ENCODE measurements at regions not wholly inside any gene's neighbourhood (a gene's known extent, or its start where the extent isn't known, plus 50 kb on each side); places are given as distances from the start of the nearest gene placed in this dataset.

- H3K4me2 ChIP-seq (ENCODE audit: unreplicated experiment) = no peak overlapping the region
- 0 out of 2 replicates have a peak, but pooled peaks cover 11% of the 10 kb centered on the region for H3K4me1 ChIP-seq (ENCODE audit: insufficient read depth)
- no peak overlapping the region for H2AFZ ChIP-seq
- no peak overlapping the region for H3K9ac ChIP-seq
- no peak overlapping the region for H3K27ac ChIP-seq
- H3F3A ChIP-seq (ENCODE audit: insufficient read depth) = peaks cover 9% of the 10 kb centered on the region; the same call in 1 of the 2 replicates
- H3K36me3 ChIP-seq (ENCODE audit: low read depth) = no peaks in the 10 kb centered on the region
- TF ChIP-seq EZH2 (IDR thresholded peaks at IDR 0.05; ENCODE audit: insufficient read depth, poor library complexity, severe bottlenecking) = no peak
- no peak for TF ChIP-seq EZH2phosphoT487 (IDR thresholded peaks at IDR 0.05; ENCODE audit: insufficient read depth, low read depth)
- H3K4me3 ChIP-seq = no peak overlapping the region
- no peaks in the 10 kb centered on the region for H3K79me2 ChIP-seq (ENCODE audit: insufficient read depth)
- in situ Hi-C loops (cut with MboI) = no loop called here
- H3K9me2 ChIP-seq (ENCODE audit: insufficient read depth) = no peaks in the 10 kb centered on the region
- no peak for DNase-seq
- H4K20me1 ChIP-seq (ENCODE audit: insufficient read depth) = no peaks in the 10 kb centered on the region
- WGBS, 2 experiments (ENCODE audit: low coverage in 1 of 2, low lambda C conversion rate in 2 of 2, missing lambda C conversion rate in 2 of 2) = 89% methylated on average over 2 of the region's 2 CpGs
- no peaks in the 10 kb centered on the region for H3K9me3 ChIP-seq (ENCODE audit: low read depth)
- H3K27me3 ChIP-seq (replicated peaks; ENCODE audit: insufficient read depth) = no peaks in the 10 kb centered on the region
Observed at GRCh38 chr2:181141676-181142075, 161.3 kb downstream of the UBE2E3 start.

DNA sequence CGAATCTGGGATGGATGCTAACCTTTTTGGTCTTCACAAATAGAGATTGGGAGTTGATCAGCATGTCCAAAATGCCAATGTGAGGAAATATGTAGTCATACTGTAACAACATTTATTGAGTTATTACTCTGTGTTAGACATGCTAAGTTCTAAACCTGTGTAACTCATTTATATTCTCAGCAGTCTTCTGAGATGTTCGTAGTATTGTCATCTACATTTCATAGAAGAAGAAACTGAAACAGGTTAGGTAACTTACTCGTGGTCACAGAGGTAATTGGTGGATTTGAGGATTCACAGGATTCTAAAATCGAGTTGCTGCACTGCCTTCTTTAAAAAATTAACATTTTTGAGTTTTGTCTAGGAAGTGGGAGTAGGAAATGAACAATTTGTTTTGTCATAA lies 162.1 kb downstream of the UBE2E3 start:
- no peaks in the 10 kb centered on the region for H4K20me1 ChIP-seq (ENCODE audit: insufficient read depth)
- 73 to 82% methylated on average over 4 of the region's 4 CpGs for WGBS, 2 experiments (ENCODE audit: low coverage in 1 of 2, low lambda C conversion rate in 2 of 2, missing lambda C conversion rate in 2 of 2)
- no peak for DNase-seq
- H3K79me2 ChIP-seq (ENCODE audit: insufficient read depth) = no peaks in the 10 kb centered on the region
- no peak overlapping the region for H3K27ac ChIP-seq
- no peaks in the 10 kb centered on the region for H3K36me3 ChIP-seq (ENCODE audit: low read depth)
- H3F3A ChIP-seq (ENCODE audit: insufficient read depth) = peaks cover 9% of the 10 kb centered on the region; the same call in 1 of the 2 replicates
- no peak overlapping the region for H2AFZ ChIP-seq
- H3K4me2 ChIP-seq (ENCODE audit: unreplicated experiment) = no peak overlapping the region
- no peak overlapping the region for H3K9ac ChIP-seq
- no peak overlapping the region for H3K4me3 ChIP-seq
- TF ChIP-seq EZH2 (IDR thresholded peaks at IDR 0.05; ENCODE audit: insufficient read depth, poor library complexity, severe bottlenecking) = no peak
- no peaks in the 10 kb centered on the region for H3K9me3 ChIP-seq (ENCODE audit: low read depth)
- no peaks in the 10 kb centered on the region for H3K27me3 ChIP-seq (replicated peaks; ENCODE audit: insufficient read depth)
- in situ Hi-C loops (cut with MboI) = no loop called here
- no peaks in the 10 kb centered on the region for H3K9me2 ChIP-seq (ENCODE audit: insufficient read depth)
- H3K4me1 ChIP-seq (ENCODE audit: insufficient read depth) = 0 out of 2 replicates have a peak, but pooled peaks cover 11% of the 10 kb centered on the region

DNA sequence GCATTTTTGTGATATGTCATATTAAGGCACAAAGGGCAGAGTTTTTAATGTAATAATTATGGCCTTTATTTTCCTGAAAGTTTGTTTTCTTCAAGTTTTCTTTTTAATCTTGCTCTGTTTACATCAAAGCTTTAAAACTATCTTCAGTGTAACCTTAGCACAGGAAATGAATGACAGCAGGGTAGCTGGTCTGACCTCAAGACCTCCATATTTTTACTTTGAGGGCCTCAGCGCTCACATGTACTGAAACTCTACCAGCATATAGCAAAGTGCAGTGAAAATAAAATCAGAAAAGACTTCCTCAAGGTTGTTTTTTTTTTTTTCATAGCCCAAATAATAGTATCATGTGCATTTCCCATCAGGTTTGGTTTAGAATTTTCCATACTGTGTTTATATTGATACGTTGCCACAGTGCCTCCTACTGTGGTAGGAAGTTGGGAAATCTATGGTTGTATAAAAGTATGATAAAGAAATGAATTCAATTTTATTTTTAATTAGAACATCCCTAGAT lies 163.4 kb downstream of the UBE2E3 start:
- H3F3A ChIP-seq (ENCODE audit: insufficient read depth) = peaks cover 9% of the 10 kb centered on the region; the same call in 1 of the 2 replicates
- 0 out of 2 replicates have a peak, but pooled peaks cover 11% of the 10 kb centered on the region for H3K4me1 ChIP-seq (ENCODE audit: insufficient read depth)
- H3K9me2 ChIP-seq (ENCODE audit: insufficient read depth) = no peaks in the 10 kb centered on the region
- no peak overlapping the region for H2AFZ ChIP-seq
- no peak overlapping the region for H3K4me2 ChIP-seq (ENCODE audit: unreplicated experiment)
- no peaks in the 10 kb centered on the region for H3K36me3 ChIP-seq (ENCODE audit: low read depth)
- H4K20me1 ChIP-seq (ENCODE audit: insufficient read depth) = no peaks in the 10 kb centered on the region
- DNase-seq = no peak
- H3K9ac ChIP-seq = no peak overlapping the region
- no peaks in the 10 kb centered on the region for H3K27me3 ChIP-seq (replicated peaks; ENCODE audit: insufficient read depth)
- TF ChIP-seq EZH2phosphoT487 (IDR thresholded peaks at IDR 0.05; ENCODE audit: insufficient read depth, low read depth) = no peak
- no peak for TF ChIP-seq EZH2 (IDR thresholded peaks at IDR 0.05; ENCODE audit: insufficient read depth, poor library complexity, severe bottlenecking)
- in situ Hi-C loops (cut with MboI) = no loop called here
- H3K9me3 ChIP-seq (ENCODE audit: low read depth) = no peaks in the 10 kb centered on the region
- no peak overlapping the region for H3K4me3 ChIP-seq
- no peak overlapping the region for H3K27ac ChIP-seq
- no peaks in the 10 kb centered on the region for H3K79me2 ChIP-seq (ENCODE audit: insufficient read depth)
- 99 to 100% methylated on average over 2 of the region's 2 CpGs for WGBS, 2 experiments (ENCODE audit: low coverage in 1 of 2, low lambda C conversion rate in 2 of 2, missing lambda C conversion rate in 2 of 2)

- 88 to 91% methylated on average over 21 to 22 of the region's 22 CpGs for WGBS, 2 experiments (ENCODE audit: low coverage in 1 of 2, low lambda C conversion rate in 2 of 2, missing lambda C conversion rate in 2 of 2)
- no peak overlapping the region for H3K4me2 ChIP-seq (ENCODE audit: unreplicated experiment)
Observed at GRCh38 chr2:181145645-181146044, 165.2 kb downstream of the UBE2E3 start.

More at GRCh38 chr2:181145645-181146044, 165.2 kb downstream of the UBE2E3 start:
- H3K4me3 ChIP-seq = no peak overlapping the region
- H2AFZ ChIP-seq = no peak overlapping the region
- 0 out of 2 replicates have a peak, but pooled peaks cover 2% of the 10 kb centered on the region for H3K4me1 ChIP-seq (ENCODE audit: insufficient read depth)
- H3K9me3 ChIP-seq (ENCODE audit: low read depth) = no peaks in the 10 kb centered on the region
- no peaks in the 10 kb centered on the region for H4K20me1 ChIP-seq (ENCODE audit: insufficient read depth)
- no peak overlapping the region for H3K9ac ChIP-seq
- no peaks in the 10 kb centered on the region for H3K36me3 ChIP-seq (ENCODE audit: low read depth)
- H3F3A ChIP-seq (ENCODE audit: insufficient read depth) = 0 out of 2 replicates have a peak, but pooled peaks cover 2% of the 10 kb centered on the region
- H3K9me2 ChIP-seq (ENCODE audit: insufficient read depth) = no peaks in the 10 kb centered on the region
- DNase-seq = no peak
- H3K27me3 ChIP-seq (replicated peaks; ENCODE audit: insufficient read depth) = no peaks in the 10 kb centered on the region
- H3K79me2 ChIP-seq (ENCODE audit: insufficient read depth) = no peaks in the 10 kb centered on the region
- in situ Hi-C loops (cut with MboI) = no loop called here
- no peak overlapping the region for H3K27ac ChIP-seq
- TF ChIP-seq EZH2 (IDR thresholded peaks at IDR 0.05; ENCODE audit: insufficient read depth, poor library complexity, severe bottlenecking) (no peak), EZH2phosphoT487 (IDR thresholded peaks at IDR 0.05; ENCODE audit: insufficient read depth, low read depth) (no peak)

All from GM23248 (cell line).